ENCODE measurements at regions not wholly inside any gene's neighbourhood (a gene's known extent, or its start where the extent isn't known, plus 50 kb on each side); places are given as distances from the start of the nearest gene placed in this dataset.

DNA sequence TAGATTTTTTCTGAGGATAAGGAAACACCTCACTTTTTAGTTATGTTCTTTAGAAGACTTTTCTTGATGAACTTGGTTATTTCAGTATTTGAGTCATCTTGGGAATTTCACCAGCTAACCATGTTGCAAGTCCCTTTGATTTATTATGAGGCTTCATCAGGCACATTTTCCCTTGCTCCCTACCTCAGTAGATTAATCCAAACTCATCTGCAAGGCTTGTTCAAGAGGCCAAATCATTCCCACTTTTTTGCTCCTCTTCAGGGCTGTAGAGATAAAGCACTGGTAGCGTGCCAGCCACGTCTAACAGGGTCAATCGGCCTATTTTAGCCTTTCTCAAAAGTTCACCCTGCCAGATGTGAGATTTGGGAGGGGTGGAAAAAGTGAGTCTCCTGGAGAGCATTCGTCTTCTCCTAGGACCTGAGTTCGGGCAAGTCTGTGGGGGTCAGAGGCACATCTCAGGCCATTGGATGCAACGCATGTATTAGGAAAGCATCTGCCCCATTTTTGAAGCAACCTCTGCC lies 120.3 kb downstream of the RDH14 start:
- WGBS, 2 experiments (ENCODE audit: extremely low coverage in 1 of 2, insufficient coverage in 1 of 2, insufficient read length in 1 of 2, insufficient replicate concordance in 2 of 2, low coverage in 1 of 2, low lambda C conversion rate in 2 of 2, missing lambda C conversion rate in 1 of 2): 88% methylated on average over 6 of the region's 6 CpGs; no CpG with 5 or more reads in 1 of the 2 experiments
- H3K56ac ChIP-seq (replicated peaks; ENCODE audit: insufficient read length, low read depth, low read length): no peak overlapping the region
- no peak overlapping the region for H2BK20ac ChIP-seq (ENCODE audit: low read length)
- no peak overlapping the region for H2BK12ac ChIP-seq (ENCODE audit: low read depth, low read length)
- no peak overlapping the region for H2AFZ ChIP-seq (ENCODE audit: low read length)
- H4K91ac ChIP-seq (replicated peaks; ENCODE audit: insufficient read length, low read length): no peak overlapping the region
- no peaks in the 10 kb centered on the region for H3K79me2 ChIP-seq (ENCODE audit: control insufficient read depth in 1 of 2, insufficient read depth in 2 of 2, low read length in 2 of 2)
- no peaks in the 10 kb centered on the region for H3K23me2 ChIP-seq (ENCODE audit: low read depth, low read length)
- H2BK120ac ChIP-seq (replicated peaks; ENCODE audit: low read depth, low read length): no peak overlapping the region
- no peak overlapping the region for H3K23ac ChIP-seq (ENCODE audit: insufficient read length)
- H2BK15ac ChIP-seq (ENCODE audit: low read length): no peak overlapping the region
- H2BK5ac ChIP-seq (ENCODE audit: low read depth, low read length): no peak overlapping the region
- H3K9ac ChIP-seq (replicated peaks in 1 of 4; ENCODE audit: extremely low read depth in 1 of 4, low read depth in 3 of 4, low read length in 3 of 4): no peak overlapping the region
- no peak overlapping the region for H3K14ac ChIP-seq (ENCODE audit: insufficient read length)
- H3K4me2 ChIP-seq (ENCODE audit: insufficient read depth in 1 of 2, low read depth in 2 of 2, low read length in 2 of 2): no peak overlapping the region
- no peak overlapping the region for H2AK5ac ChIP-seq (ENCODE audit: low read depth, low read length)
- H3K27me3 ChIP-seq (replicated peaks in 1 of 4; ENCODE audit: control insufficient read depth in 3 of 4, extremely low read depth in 1 of 4, insufficient read depth in 3 of 4, low read length in 3 of 4): no peaks in the 10 kb centered on the region
- H4K20me1 ChIP-seq (replicated peaks in 1 of 2; ENCODE audit: control insufficient read depth in 1 of 2, insufficient read depth in 2 of 2, low read length in 2 of 2): no peaks in the 10 kb centered on the region
- H3K4me1 ChIP-seq (replicated peaks in 1 of 4; ENCODE audit: control insufficient read depth in 3 of 4, insufficient read depth in 4 of 4, low read length in 3 of 4): no peaks in the 10 kb centered on the region
- ChIA-PET CTCF (ENCODE audit: partially characterized antibody) (interaction anchor here (1.0 kb wide), 1 partner anchor 30 kb away, joined by 3 read pairs; no protein-coding TSS in a partner anchor), POLR2A (ENCODE audit: partially characterized antibody) (no interaction called here)
- H3K18ac ChIP-seq (ENCODE audit: extremely low read depth, low read length): no peak overlapping the region
- no peak overlapping the region for H4K5ac ChIP-seq (ENCODE audit: insufficient read length, low read depth, low read length)
- FAIRE-seq (no peak), DNase-seq (ENCODE audit: low read depth in 1 of 2, low spot score in 2 of 2) (no peak)
- no peak overlapping the region for H4K8ac ChIP-seq (ENCODE audit: extremely low read depth, insufficient read depth, low read length)
- no peak overlapping the region for H3K27ac ChIP-seq (ENCODE audit: low read depth, low read length)
- no peak overlapping the region for H3K4ac ChIP-seq (replicated peaks; ENCODE audit: insufficient read length, low read depth, low read length)
- no peaks in the 10 kb centered on the region for H3K79me1 ChIP-seq (ENCODE audit: low read depth, low read length)
- H3K9me3 ChIP-seq (ENCODE audit: insufficient read depth in 2 of 2, low read depth in 1 of 2, low read length in 1 of 2): no peaks in the 10 kb centered on the region
- H3K4me3 ChIP-seq (ENCODE audit: extremely low read depth in 1 of 4, insufficient read depth in 2 of 4, low read depth in 3 of 4, low read length in 4 of 4): no peak overlapping the region
- no peaks in the 10 kb centered on the region for H3K36me3 ChIP-seq (ENCODE audit: control insufficient read depth in 2 of 4, insufficient read depth in 4 of 4, low read length in 3 of 4)
- TF ChIP-seq, protein P1, sequence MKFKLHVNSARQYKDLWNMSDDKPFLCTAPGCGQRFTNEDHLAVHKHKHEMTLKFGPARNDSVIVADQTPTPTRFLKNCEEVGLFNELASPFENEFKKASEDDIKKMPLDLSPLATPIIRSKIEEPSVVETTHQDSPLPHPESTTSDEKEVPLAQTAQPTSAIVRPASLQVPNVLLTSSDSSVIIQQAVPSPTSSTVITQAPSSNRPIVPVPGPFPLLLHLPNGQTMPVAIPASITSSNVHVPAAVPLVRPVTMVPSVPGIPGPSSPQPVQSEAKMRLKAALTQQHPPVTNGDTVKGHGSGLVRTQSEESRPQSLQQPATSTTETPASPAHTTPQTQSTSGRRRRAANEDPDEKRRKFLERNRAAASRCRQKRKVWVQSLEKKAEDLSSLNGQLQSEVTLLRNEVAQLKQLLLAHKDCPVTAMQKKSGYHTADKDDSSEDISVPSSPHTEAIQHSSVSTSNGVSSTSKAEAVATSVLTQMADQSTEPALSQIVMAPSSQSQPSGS (IDR thresholded peaks at IDR 0.05; ENCODE audit: low read length): no peak
